ENCODE measurements at regions not wholly inside any gene's neighbourhood (a gene's known extent, or its start where the extent isn't known, plus 50 kb on each side); places are given as distances from the start of the nearest gene placed in this dataset.

- no peak for DNase-seq (ENCODE audit: low read depth)
- TF ChIP-seq CTCF (conservative IDR thresholded peaks at IDR 0.05; ENCODE audit: control insufficient read depth, insufficient read depth, low read depth, low read length) = no peak
- no peak overlapping the region for H3K4me3 ChIP-seq (ENCODE audit: control insufficient read depth, low read depth, low read length)
Measured at GRCh38 chr5:168031614-168032013, 259.8 kb upstream of the WWC1 start.

GRCh38 chr5:168039039-168039438 is 252.4 kb upstream of the WWC1 start:
- no peak for TF ChIP-seq CTCF (conservative IDR thresholded peaks at IDR 0.05; ENCODE audit: control insufficient read depth, insufficient read depth, low read depth, low read length)
- no peak overlapping the region for H3K4me3 ChIP-seq (ENCODE audit: control insufficient read depth, low read depth, low read length)

GRCh38 chr5:168039566-168040248 is 251.7 kb upstream of the WWC1 start:
- H3K4me3 ChIP-seq (ENCODE audit: control insufficient read depth, low read depth, low read length) = no peak overlapping the region
- DNase-seq (ENCODE audit: low read depth) = no peak
- no peak for TF ChIP-seq CTCF (conservative IDR thresholded peaks at IDR 0.05; ENCODE audit: control insufficient read depth, insufficient read depth, low read depth, low read length)

More at GRCh38 chr5:168039039-168039438, 252.4 kb upstream of the WWC1 start:
- DNase-seq (ENCODE audit: low read depth) = no peak

- TF ChIP-seq CTCF (conservative IDR thresholded peaks at IDR 0.05; ENCODE audit: control insufficient read depth, insufficient read depth, low read depth, low read length) = no peak
Measured at GRCh38 chr5:168041583-168041982, 249.9 kb upstream of the WWC1 start.

GRCh38 chr5:168042284-168043068 is 249.0 kb upstream of the WWC1 start:
- no peak for TF ChIP-seq CTCF (conservative IDR thresholded peaks at IDR 0.05; ENCODE audit: control insufficient read depth, insufficient read depth, low read depth, low read length)
- DNase-seq (ENCODE audit: low read depth) = no peak
- no peak overlapping the region for H3K4me3 ChIP-seq (ENCODE audit: control insufficient read depth, low read depth, low read length)

More at GRCh38 chr5:168041583-168041982, 249.9 kb upstream of the WWC1 start:
- no peak overlapping the region for H3K4me3 ChIP-seq (ENCODE audit: control insufficient read depth, low read depth, low read length)
- DNase-seq (ENCODE audit: low read depth) = no peak

- TF ChIP-seq CTCF (conservative IDR thresholded peaks at IDR 0.05; ENCODE audit: control insufficient read depth, insufficient read depth, low read depth, low read length) = no peak
- no peak overlapping the region for H3K4me3 ChIP-seq (ENCODE audit: control insufficient read depth, low read depth, low read length)
- no peak for DNase-seq (ENCODE audit: low read depth)
Measured at GRCh38 chr5:168046163-168046562, 245.3 kb upstream of the WWC1 start.
